ENCODE measurements at regions not wholly inside any gene's neighbourhood (a gene's known extent, or its start where the extent isn't known, plus 50 kb on each side); places are given as distances from the start of the nearest gene placed in this dataset.

DNA sequence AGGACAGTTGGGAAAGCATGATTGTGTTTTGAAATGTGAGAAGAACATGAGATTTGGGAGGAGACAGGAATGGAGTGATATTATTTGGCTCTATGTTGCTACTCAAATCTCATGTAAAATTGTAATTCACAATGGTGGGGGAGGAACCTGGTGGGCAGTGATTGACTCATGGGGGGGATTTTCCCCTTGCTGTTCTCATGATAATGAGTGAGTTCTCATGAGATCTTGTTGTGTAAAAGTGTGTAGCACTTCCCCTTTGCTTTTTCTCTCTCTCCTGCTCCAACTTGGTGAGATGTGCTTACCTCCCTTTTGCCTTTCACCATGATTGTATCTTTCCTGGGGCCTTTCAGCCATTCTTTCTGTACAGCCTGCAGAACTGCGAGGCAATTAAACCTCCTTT lies 1261.0 kb upstream of the ATXN8OS start:
- TF ChIP-seq, protein P1, sequence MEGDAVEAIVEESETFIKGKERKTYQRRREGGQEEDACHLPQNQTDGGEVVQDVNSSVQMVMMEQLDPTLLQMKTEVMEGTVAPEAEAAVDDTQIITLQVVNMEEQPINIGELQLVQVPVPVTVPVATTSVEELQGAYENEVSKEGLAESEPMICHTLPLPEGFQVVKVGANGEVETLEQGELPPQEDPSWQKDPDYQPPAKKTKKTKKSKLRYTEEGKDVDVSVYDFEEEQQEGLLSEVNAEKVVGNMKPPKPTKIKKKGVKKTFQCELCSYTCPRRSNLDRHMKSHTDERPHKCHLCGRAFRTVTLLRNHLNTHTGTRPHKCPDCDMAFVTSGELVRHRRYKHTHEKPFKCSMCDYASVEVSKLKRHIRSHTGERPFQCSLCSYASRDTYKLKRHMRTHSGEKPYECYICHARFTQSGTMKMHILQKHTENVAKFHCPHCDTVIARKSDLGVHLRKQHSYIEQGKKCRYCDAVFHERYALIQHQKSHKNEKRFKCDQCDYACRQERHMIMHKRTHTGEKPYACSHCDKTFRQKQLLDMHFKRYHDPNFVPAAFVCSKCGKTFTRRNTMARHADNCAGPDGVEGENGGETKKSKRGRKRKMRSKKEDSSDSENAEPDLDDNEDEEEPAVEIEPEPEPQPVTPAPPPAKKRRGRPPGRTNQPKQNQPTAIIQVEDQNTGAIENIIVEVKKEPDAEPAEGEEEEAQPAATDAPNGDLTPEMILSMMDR (IDR thresholded peaks at IDR 0.05): no peak
- TF ChIP-seq POLR2A (IDR thresholded peaks at IDR 0.05): no peak

All from lower leg skin (tissue), 3 donors.